ENCODE measurements at regions not wholly inside any gene's neighbourhood (a gene's known extent, or its start where the extent isn't known, plus 50 kb on each side); places are given as distances from the start of the nearest gene placed in this dataset.
"Not testable (repeated sequence)": the region's sequence is repeated elsewhere in the genome, so short reads cannot be mapped to it uniquely, and the experiment has no call there.

GRCh38 chr3:72028726-72029125 is 243.8 kb upstream of the PROK2 start:
- TF ChIP-seq EP300, POLR2A, POLR2AphosphoS5 (IDR thresholded peaks at IDR 0.05): not testable (repeated sequence)
- TF ChIP-seq, protein P1, sequence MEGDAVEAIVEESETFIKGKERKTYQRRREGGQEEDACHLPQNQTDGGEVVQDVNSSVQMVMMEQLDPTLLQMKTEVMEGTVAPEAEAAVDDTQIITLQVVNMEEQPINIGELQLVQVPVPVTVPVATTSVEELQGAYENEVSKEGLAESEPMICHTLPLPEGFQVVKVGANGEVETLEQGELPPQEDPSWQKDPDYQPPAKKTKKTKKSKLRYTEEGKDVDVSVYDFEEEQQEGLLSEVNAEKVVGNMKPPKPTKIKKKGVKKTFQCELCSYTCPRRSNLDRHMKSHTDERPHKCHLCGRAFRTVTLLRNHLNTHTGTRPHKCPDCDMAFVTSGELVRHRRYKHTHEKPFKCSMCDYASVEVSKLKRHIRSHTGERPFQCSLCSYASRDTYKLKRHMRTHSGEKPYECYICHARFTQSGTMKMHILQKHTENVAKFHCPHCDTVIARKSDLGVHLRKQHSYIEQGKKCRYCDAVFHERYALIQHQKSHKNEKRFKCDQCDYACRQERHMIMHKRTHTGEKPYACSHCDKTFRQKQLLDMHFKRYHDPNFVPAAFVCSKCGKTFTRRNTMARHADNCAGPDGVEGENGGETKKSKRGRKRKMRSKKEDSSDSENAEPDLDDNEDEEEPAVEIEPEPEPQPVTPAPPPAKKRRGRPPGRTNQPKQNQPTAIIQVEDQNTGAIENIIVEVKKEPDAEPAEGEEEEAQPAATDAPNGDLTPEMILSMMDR (IDR thresholded peaks at IDR 0.05) = not testable (repeated sequence)
